Amygdala (tissue), 56 donors: ENCODE measurements at regions not wholly inside any gene's neighbourhood (a gene's known extent, or its start where the extent isn't known, plus 50 kb on each side); places are given as distances from the start of the nearest gene placed in this dataset.

Experiments used
- DNase-seq, 56 donors: peaks; one replicate each; lab custom pipeline; 2025; lab: John Stamatoyannopoulos, UW

GRCh38 chr2:2571301-2572150 lies 240.5 kb upstream of the MYT1L start:
- no peak for DNase-seq

GRCh38 chr2:2570871-2571270 lies 239.8 kb upstream of the MYT1L start:
- DNase-seq = no peak

- no peak for DNase-seq
These were observed 239.3 kb upstream of the MYT1L start for GRCh38 chr2:2570360-2570759.

GRCh38 chr2:2569836-2570235 lies 238.8 kb upstream of the MYT1L start:
- no peak for DNase-seq

- DNase-seq = no peak
These were observed 238.2 kb upstream of the MYT1L start for GRCh38 chr2:2569306-2569705.

- no peak for DNase-seq
These were observed 237.3 kb upstream of the MYT1L start for GRCh38 chr2:2568411-2568810.

- no peak for DNase-seq
These were observed 236.7 kb upstream of the MYT1L start for GRCh38 chr2:2567776-2568175.

GRCh38 chr2:2566396-2567323 lies 235.6 kb upstream of the MYT1L start:
- DNase-seq = no peak

GRCh38 chr2:2565671-2566070 lies 234.6 kb upstream of the MYT1L start:
- no peak for DNase-seq

- no peak for DNase-seq
These were observed 233.4 kb upstream of the MYT1L start for GRCh38 chr2:2564300-2565078.

GRCh38 chr2:2563309-2563860 lies 232.3 kb upstream of the MYT1L start:
- DNase-seq = no peak

GRCh38 chr2:2562867-2563266 lies 231.8 kb upstream of the MYT1L start:
- no peak for DNase-seq

- no peak for DNase-seq
These were observed 230.4 kb upstream of the MYT1L start for GRCh38 chr2:2561346-2562095.

- no peak for DNase-seq
These were observed 229.4 kb upstream of the MYT1L start for GRCh38 chr2:2560374-2561015.

GRCh38 chr2:2558476-2558875 lies 227.4 kb upstream of the MYT1L start:
- no peak for DNase-seq

GRCh38 chr2:2557475-2557874 lies 226.4 kb upstream of the MYT1L start:
- no peak for DNase-seq

- no peak for DNase-seq
These were observed 219.8 kb upstream of the MYT1L start for GRCh38 chr2:2550856-2551255.

GRCh38 chr2:2547911-2548310 lies 216.8 kb upstream of the MYT1L start:
- DNase-seq = no peak

- peak in 43 of 56 donors; percentile 5 to 82 (median 47) for DNase-seq
These were observed 216.4 kb upstream of the MYT1L start for GRCh38 chr2:2547451-2547850.
